Activated T-cell treated with anti-CD3 and anti-CD28 coated beads, Interleukin-2, amount 50 U/mL, for 48 hours (primary cell): ENCODE measurements at regions not wholly inside any gene's neighbourhood (a gene's known extent, or its start where the extent isn't known, plus 50 kb on each side); places are given as distances from the start of the nearest gene placed in this dataset.
"Not testable (repeated sequence)": the region's sequence is repeated elsewhere in the genome, so short reads cannot be mapped to it uniquely, and the experiment has no call there.

Experiments used
- DNase-seq, 2 experiments: peaks; one replicate each; pipeline ENCODE4 v3.0.0-alpha.2; 2020

- peak; percentile 75 to 78 for DNase-seq
These were observed 77.7 kb upstream of the SELENOP start for GRCh38 chr5:42889311-42889933.

- DNase-seq, result no peak
These were observed 77.1 kb upstream of the SELENOP start for GRCh38 chr5:42888771-42889170.

- no peak for DNase-seq
These were observed 75.9 kb upstream of the SELENOP start for GRCh38 chr5:42887575-42887974.

GRCh38 chr5:42887097-42887496 lies 75.4 kb upstream of the SELENOP start:
- DNase-seq, result no peak

DNA sequence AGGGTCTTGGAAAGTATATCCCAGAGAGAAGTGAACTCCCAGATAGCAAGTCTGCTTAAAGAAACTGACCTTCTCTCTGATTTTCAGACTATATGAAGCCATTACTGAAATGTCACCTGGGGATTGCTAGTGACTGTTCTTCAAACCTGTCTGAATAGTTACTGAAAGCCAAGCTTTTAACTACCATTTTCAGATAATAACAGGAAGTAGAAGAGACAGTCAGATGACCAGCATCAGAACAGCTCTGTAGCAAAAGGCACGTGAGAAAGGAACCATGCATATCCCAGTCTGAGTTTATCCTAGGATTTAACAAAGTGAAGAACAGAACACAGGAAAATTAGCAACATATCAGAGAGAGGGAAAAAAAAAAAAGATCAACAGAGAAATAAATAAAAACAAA lies 74.9 kb upstream of the SELENOP start:
- no peak for DNase-seq

GRCh38 chr5:42884326-42884725 lies 72.6 kb upstream of the SELENOP start:
- no peak for DNase-seq

- no peak for DNase-seq
These were observed 69.9 kb upstream of the SELENOP start for GRCh38 chr5:42881416-42882117.

DNA sequence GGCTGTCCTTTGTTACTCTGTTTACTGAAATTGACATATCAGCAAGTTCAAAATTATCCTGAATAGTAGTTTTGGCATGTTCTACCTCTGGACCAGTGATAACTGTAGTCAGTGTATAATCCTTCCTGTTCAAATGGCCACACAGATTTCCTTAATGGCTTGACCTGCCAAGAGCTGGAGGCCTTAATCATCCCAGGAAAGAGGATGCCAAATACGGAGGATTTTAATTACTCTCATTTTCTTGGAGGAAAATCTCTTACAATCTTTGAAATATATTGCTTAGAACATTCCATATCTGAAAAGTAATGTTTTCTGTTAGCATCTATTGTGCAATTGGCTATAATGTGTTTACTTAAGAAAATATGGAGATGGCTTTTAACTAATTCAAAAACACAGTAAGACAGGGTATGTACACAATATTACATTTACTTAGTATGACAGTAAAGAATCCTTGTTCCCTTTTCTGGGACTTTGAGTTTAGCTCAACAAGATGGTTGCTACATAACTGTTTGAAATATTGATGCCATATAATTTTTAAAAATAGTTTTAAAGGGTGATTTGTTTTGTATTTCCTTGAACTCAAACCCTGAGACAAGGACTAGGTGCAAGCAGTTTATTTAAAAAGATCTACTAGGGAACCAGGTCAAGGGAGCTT lies 68.9 kb upstream of the SELENOP start:
- no peak for DNase-seq

DNA sequence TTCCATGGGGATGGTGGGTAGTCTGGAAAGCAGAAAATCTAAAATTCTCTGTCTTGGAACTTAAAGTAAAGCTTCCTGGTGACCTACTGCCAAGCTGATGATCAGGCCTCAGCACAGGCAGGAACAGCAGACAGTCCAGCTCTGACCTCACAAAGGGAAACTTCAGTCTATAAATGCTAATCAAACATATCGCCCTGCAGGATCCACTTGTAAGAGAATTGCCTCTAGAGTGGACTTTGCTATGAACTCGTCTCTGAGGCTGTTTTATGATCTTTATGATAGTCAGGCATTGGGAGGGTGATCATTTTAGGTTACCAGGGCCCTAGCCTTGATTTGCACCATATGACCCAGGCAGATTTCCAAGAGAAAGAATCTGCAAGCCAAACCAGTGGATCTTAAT lies 67.6 kb upstream of the SELENOP start:
- DNase-seq, result no peak

- no peak for DNase-seq
These were observed 66.9 kb upstream of the SELENOP start for GRCh38 chr5:42878550-42878949.

DNA sequence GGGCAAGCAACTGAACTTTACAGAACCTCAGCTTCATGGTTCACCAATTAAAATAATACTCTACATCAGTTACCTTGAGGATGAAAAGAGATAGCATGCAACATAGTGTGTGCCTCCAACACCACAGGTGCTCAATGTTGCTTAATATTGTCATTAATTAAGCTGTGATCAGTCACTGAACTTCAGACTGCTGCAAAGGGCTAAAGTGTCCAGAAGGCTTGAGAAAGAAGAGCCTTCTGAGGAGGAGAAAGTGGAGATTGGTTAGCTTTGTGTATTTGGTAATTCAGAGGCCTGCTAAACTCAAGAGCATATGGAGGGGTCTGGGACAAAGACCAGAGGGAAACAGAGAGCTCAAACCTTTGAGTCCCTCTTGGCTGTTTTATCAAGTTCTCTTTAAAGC lies 66.3 kb upstream of the SELENOP start:
- no peak for DNase-seq

- DNase-seq, result no peak
These were observed 65.7 kb upstream of the SELENOP start for GRCh38 chr5:42877431-42877830.

DNA sequence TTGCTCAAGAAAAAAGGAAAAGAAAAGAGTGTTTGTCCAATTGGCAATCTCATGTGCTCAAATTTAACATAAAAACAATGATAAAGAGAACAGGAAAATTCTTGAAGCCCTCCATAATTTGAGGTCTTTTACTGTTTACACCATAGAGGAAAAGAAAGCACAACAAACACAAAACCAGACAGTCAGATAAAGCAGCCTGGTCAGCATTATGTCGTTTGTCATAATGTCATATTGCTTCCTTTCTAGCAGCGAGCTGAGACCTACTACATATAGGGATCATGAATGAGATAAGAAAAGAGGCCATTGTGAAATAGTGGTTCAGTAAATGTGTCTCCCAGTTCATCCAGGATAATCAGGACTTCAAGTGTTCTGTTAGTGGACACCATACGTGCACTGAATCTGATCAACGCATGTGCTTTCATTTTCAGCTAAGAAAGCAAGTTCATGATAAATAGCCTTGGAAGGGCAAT lies 64.7 kb upstream of the SELENOP start:
- DNase-seq, result no peak

- no peak for DNase-seq
These were observed 64.2 kb upstream of the SELENOP start for GRCh38 chr5:42875785-42876374.

GRCh38 chr5:42875211-42875610 lies 63.5 kb upstream of the SELENOP start:
- DNase-seq, result no peak

GRCh38 chr5:42874621-42875198 lies 63.0 kb upstream of the SELENOP start:
- no peak for DNase-seq

GRCh38 chr5:42872865-42873264 lies 61.2 kb upstream of the SELENOP start:
- no peak for DNase-seq

- DNase-seq, result no peak
These were observed 59.3 kb upstream of the SELENOP start for GRCh38 chr5:42870882-42871418.

DNA sequence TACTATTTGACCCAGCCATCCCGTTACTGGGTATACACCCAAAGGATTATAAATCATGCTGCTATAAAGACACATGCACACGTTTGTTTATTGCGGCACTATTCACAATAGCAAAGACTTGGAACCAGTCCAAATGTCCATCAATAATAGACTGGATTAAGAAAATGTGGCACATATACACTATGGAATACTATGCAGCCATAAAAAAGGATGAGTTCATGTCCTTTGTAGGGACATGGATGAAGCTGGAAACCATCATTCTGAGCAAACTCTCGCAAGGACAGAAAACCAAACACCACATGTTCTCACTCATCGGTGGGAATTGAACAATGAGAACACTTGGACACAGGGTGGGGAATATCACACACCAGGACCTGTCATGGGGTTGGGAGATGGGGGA lies 56.7 kb upstream of the SELENOP start:
- DNase-seq, result not testable (repeated sequence)

DNA sequence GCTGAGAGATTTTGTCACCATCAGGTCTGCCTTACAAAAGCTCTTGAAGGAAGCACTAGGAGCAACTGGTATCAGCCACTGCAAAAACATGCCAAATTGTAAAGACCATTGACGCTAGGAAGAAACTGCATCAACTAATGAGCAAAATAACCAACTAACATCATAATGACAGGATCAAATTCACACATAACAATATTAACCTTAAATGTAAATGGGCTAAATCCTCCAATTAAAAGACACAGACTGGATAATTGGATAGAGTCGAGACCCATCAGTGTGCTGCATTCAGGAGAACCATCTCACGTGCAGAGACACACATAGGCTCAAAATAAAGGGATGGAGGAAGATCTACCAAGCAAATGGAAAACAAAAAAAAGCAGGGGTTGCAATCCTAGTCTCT lies 53.1 kb upstream of the SELENOP start:
- DNase-seq, result not testable (repeated sequence)
